ENCODE measurements at regions not wholly inside any gene's neighbourhood (a gene's known extent, or its start where the extent isn't known, plus 50 kb on each side); places are given as distances from the start of the nearest gene placed in this dataset.

GRCh38 chr1:51025374-51025773, 55.3 kb downstream of the CDKN2C start:
- H3K9me3 Mint-ChIP-seq, result peaks cover 0 to 3% (median 0%) of the 10 kb centered on the region in 5 donors
- H3K4me3 Mint-ChIP-seq, result no peak overlapping the region
- Histone ChIP-seq H3K36me3 (ENCODE audit: insufficient read depth, low read length) (no peaks in the 10 kb centered on the region), H3K9me3 (ENCODE audit: low read length) (no peaks in the 10 kb centered on the region), H3K27me3 (ENCODE audit: insufficient read depth, low read length, poor library complexity, severe bottlenecking) (no peaks in the 10 kb centered on the region), H3K27ac (ENCODE audit: low read depth, low read length) (no peak overlapping the region), H3K4me3 (ENCODE audit: low read length) (no peak overlapping the region), H3K4me1 (ENCODE audit: insufficient read depth, low read length) (no peaks in the 10 kb centered on the region)
- H3K4me1 Mint-ChIP-seq, result no peaks in the 10 kb centered on the region
- no peak overlapping the region for H3K27ac Mint-ChIP-seq
- H3K27me3 Mint-ChIP-seq, result peaks cover 11 to 42% of the 10 kb centered on the region in 2 donors
- ChIA-PET CTCF (no interaction called here), POLR2A (no interaction called here)
- H3K36me3 Mint-ChIP-seq, result no peaks in the 10 kb centered on the region
- DNase-seq, result no peak

GRCh38 chr1:51032936-51033335, 62.9 kb downstream of the CDKN2C start:
- Histone ChIP-seq H3K27ac (ENCODE audit: low read depth, low read length) (no peak overlapping the region), H3K36me3 (ENCODE audit: insufficient read depth, low read length) (no peaks in the 10 kb centered on the region), H3K4me3 (ENCODE audit: low read length) (no peak overlapping the region), H3K9me3 (ENCODE audit: low read length) (no peaks in the 10 kb centered on the region), H3K27me3 (ENCODE audit: insufficient read depth, low read length, poor library complexity, severe bottlenecking) (no peaks in the 10 kb centered on the region), H3K4me1 (ENCODE audit: insufficient read depth, low read length) (no peaks in the 10 kb centered on the region)
- Mint-ChIP-seq H3K9me3 (no peaks in the 10 kb centered on the region), H3K4me3 (no peak overlapping the region), H3K27ac (no peak overlapping the region), H3K27me3 (peaks cover 11 to 31% of the 10 kb centered on the region in 2 donors), H3K36me3 (no peaks in the 10 kb centered on the region), H3K4me1 (no peaks in the 10 kb centered on the region)
- CTCF ChIA-PET, result no interaction called here
- POLR2A ChIA-PET, result no interaction called here
- no peak for DNase-seq

DNA sequence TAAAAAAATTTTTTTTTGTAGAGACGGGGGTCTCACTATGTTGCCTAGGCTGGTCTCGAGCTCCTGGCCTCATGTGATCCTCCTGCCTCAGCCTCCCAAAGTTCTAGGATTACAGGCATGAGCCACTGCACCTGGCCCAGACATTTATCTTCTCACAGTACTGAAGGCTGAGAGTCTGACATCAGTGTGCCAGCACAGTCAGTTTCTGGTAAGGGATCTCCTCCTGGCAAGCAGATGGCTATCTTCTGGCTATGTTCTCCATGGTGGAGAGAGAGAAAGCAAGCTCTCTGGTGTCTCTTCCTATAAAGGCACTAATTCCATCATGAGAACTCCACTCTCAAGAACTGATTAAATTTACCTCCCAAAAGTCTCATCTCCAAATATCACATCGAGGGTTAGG, 57.8 kb upstream of the C1orf185 start:
- no peaks in the 10 kb centered on the region for H3K9me3 ChIP-seq (ENCODE audit: low read length)
- DNase-seq, result no peak
- H3K4me3 ChIP-seq (ENCODE audit: low read length), result no peak overlapping the region
- H3K4me1 ChIP-seq (ENCODE audit: insufficient read depth, low read length), result no peaks in the 10 kb centered on the region
- CTCF ChIA-PET, result interaction anchor here (1.0 kb wide), 1 partner anchor 115 kb away, joined by 3 read pairs; no protein-coding TSS in a partner anchor
- POLR2A ChIA-PET, result no interaction called here
- Mint-ChIP-seq H3K27me3 (peaks cover 2 to 40% of the 10 kb centered on the region in 2 donors), H3K36me3 (peaks cover 0 to 3% (median 0%) of the 10 kb centered on the region in 3 donors), H3K4me3 (no peak overlapping the region), H3K4me1 (no peaks in the 10 kb centered on the region), H3K9me3 (peaks cover 2 to 10% (median 4%) of the 10 kb centered on the region in 5 donors), H3K27ac (no peak overlapping the region)
- H3K36me3 ChIP-seq (ENCODE audit: insufficient read depth, low read length), result no peaks in the 10 kb centered on the region
- H3K27ac ChIP-seq (ENCODE audit: low read depth, low read length), result no peak overlapping the region
- H3K27me3 ChIP-seq (ENCODE audit: insufficient read depth, low read length, poor library complexity, severe bottlenecking), result no peaks in the 10 kb centered on the region

DNA sequence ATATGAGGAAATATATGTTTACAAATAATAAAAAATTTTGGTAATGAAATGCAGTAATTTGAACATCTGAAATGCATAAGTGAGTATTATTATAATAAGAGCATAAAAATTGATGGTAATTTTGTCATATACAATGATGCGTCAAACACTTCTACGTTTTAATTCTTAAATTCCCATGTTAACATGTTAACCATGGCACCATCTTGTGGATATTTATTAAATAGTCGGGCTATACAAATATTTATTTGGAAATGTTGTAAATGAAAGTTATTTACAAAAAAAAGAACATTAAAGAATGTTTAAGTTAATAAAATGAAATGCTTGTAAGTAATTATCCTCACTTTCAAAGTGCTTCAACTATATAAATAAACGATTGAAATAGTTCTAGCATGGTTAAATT, 57.2 kb upstream of the C1orf185 start:
- no peaks in the 10 kb centered on the region for H3K4me1 Mint-ChIP-seq
- no peaks in the 10 kb centered on the region for H3K4me1 ChIP-seq (ENCODE audit: insufficient read depth, low read length)
- no peaks in the 10 kb centered on the region for H3K27me3 ChIP-seq (ENCODE audit: insufficient read depth, low read length, poor library complexity, severe bottlenecking)
- ChIA-PET CTCF (no interaction called here), POLR2A (no interaction called here)
- no peak overlapping the region for H3K4me3 ChIP-seq (ENCODE audit: low read length)
- peaks cover 2 to 34% of the 10 kb centered on the region in 2 donors for H3K27me3 Mint-ChIP-seq
- H3K36me3 ChIP-seq (ENCODE audit: insufficient read depth, low read length), result no peaks in the 10 kb centered on the region
- H3K9me3 ChIP-seq (ENCODE audit: low read length), result no peaks in the 10 kb centered on the region
- H3K36me3 Mint-ChIP-seq, result no peaks in the 10 kb centered on the region
- no peak overlapping the region for H3K4me3 Mint-ChIP-seq
- no peak overlapping the region for H3K27ac ChIP-seq (ENCODE audit: low read depth, low read length)
- no peak for DNase-seq
- peaks cover 0 to 3% (median 0%) of the 10 kb centered on the region in 5 donors for H3K9me3 Mint-ChIP-seq
- no peak overlapping the region for H3K27ac Mint-ChIP-seq

DNA sequence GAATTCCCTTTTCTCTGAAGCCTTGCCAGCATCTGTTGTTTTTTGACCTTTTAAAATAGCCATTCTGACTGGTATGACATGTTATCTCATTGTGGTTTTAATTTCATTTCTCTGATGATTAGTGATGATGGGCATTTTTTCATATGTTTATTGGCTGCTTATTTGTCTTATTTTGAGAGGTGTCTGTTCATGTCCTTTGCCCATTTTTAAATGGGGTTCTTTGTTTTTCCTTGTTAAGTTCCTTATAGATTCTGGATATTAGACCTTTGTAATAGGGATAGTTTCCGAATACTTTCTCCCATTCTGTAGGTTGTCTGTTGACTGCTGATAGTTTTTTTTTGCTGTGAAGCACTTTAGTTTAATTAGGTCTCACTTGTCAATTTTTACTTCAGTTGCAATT, 54.0 kb upstream of the C1orf185 start:
- H3K27ac ChIP-seq (ENCODE audit: low read depth, low read length), result no peak overlapping the region
- Mint-ChIP-seq H3K27me3 (peaks cover under 1 to 25% of the 10 kb centered on the region in 2 donors), H3K4me1 (no peaks in the 10 kb centered on the region), H3K4me3 (no peak overlapping the region), H3K27ac (no peak overlapping the region), H3K36me3 (no peaks in the 10 kb centered on the region), H3K9me3 (no peaks in the 10 kb centered on the region)
- no peak for DNase-seq
- no peak overlapping the region for H3K4me3 ChIP-seq (ENCODE audit: low read length)
- POLR2A ChIA-PET, result no interaction called here
- no peaks in the 10 kb centered on the region for H3K9me3 ChIP-seq (ENCODE audit: low read length)
- H3K4me1 ChIP-seq (ENCODE audit: insufficient read depth, low read length), result no peaks in the 10 kb centered on the region
- H3K36me3 ChIP-seq (ENCODE audit: insufficient read depth, low read length), result no peaks in the 10 kb centered on the region
- H3K27me3 ChIP-seq (ENCODE audit: insufficient read depth, low read length, poor library complexity, severe bottlenecking), result no peaks in the 10 kb centered on the region
- CTCF ChIA-PET, result interaction anchor here (1.2 kb wide), 1 partner anchor 175 kb away, joined by 4 read pairs; no protein-coding TSS in a partner anchor

DNA sequence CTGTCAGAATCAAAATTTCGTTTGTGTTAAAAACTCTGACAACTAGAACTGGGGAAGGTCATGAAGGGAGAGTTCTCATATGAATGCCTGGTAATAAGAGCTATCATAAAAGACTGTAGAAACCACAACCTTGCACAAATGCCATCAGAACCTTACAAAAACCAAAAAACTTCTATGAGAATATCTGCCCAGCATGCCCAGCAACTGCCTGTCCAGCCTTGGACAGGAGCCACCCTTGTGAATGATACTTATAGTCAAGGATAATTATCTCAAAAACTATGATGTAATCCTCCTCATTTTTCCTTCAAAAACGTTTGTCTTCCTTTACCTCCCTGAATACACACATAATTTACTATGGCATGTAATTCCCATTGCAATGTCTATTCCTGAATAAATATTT, 53.4 kb upstream of the C1orf185 start:
- no peak overlapping the region for H3K27ac ChIP-seq (ENCODE audit: low read depth, low read length)
- Mint-ChIP-seq H3K27me3 (peaks cover 2 to 29% of the 10 kb centered on the region in 2 donors), H3K4me3 (no peak overlapping the region), H3K27ac (no peak overlapping the region), H3K4me1 (peaks cover 0 to 3% (median 0%) of the 10 kb centered on the region in 3 donors), H3K9me3 (no peaks in the 10 kb centered on the region), H3K36me3 (no peaks in the 10 kb centered on the region)
- DNase-seq, result no peak
- no peaks in the 10 kb centered on the region for H3K9me3 ChIP-seq (ENCODE audit: low read length)
- H3K27me3 ChIP-seq (ENCODE audit: insufficient read depth, low read length, poor library complexity, severe bottlenecking), result no peaks in the 10 kb centered on the region
- ChIA-PET POLR2A (no interaction called here), CTCF (interaction anchor here (1.2 kb wide), 1 partner anchor 176 kb away, joined by 4 read pairs; no protein-coding TSS in a partner anchor)
- no peak overlapping the region for H3K4me3 ChIP-seq (ENCODE audit: low read length)
- H3K4me1 ChIP-seq (ENCODE audit: insufficient read depth, low read length), result no peaks in the 10 kb centered on the region
- no peaks in the 10 kb centered on the region for H3K36me3 ChIP-seq (ENCODE audit: insufficient read depth, low read length)
